PFSK-1 (cell line): ENCODE measurements at regions not wholly inside any gene's neighbourhood (a gene's known extent, or its start where the extent isn't known, plus 50 kb on each side); places are given as distances from the start of the nearest gene placed in this dataset.

ENCODE experiments used
- FOXP2 ChIP-seq: optimal IDR thresholded peaks from 2 replicates; pipeline ENCODE3; 2011; ENCODE audit warnings: borderline replicate concordance, control low read depth, inconsistent platforms; ENCODE audit not compliant: insufficient read depth; ENCODE audit errors: extremely low read length, extremely low read depth
- POLR2AphosphoS5 ChIP-seq: IDR thresholded peaks from 2 replicates; pipeline ENCODE4 v1.6.1; 2012; ENCODE audit warnings: low read depth, mild to moderate bottlenecking, control low read depth, low read length, moderate library complexity
- SIN3A ChIP-seq: IDR thresholded peaks from 2 replicates; pipeline ENCODE4 v1.6.1; 2012; ENCODE audit warnings: mild to moderate bottlenecking, low read length, moderate library complexity, borderline replicate concordance; ENCODE audit not compliant: insufficient read depth
- TAF1 ChIP-seq: IDR thresholded peaks from 2 replicates; pipeline ENCODE4 v1.6.1; 2012; ENCODE audit warnings: low read length, control low read depth, borderline replicate concordance; ENCODE audit not compliant: insufficient read depth
- TF ChIP-seq, protein P1 (sequence below), 2 experiments: IDR thresholded peaks; 2 replicates each; pipeline versions ENCODE4 v1.6.1 to v1.8.0; 2011 to 2012; ENCODE audit warnings: low read depth in 2 of 2, low read length in 2 of 2, control low read depth in 1 of 2, inconsistent platforms in 1 of 2, mild to moderate bottlenecking in 1 of 2, moderate library complexity in 1 of 2; ENCODE audit not compliant: insufficient read depth in 1 of 2

GRCh38 chr18:61619783-61620182, 273.0 kb downstream of the RNF152 start:
- TF ChIP-seq TAF1 (no peak), POLR2AphosphoS5 (no peak), FOXP2 (no peak)
- TF ChIP-seq, protein P1, sequence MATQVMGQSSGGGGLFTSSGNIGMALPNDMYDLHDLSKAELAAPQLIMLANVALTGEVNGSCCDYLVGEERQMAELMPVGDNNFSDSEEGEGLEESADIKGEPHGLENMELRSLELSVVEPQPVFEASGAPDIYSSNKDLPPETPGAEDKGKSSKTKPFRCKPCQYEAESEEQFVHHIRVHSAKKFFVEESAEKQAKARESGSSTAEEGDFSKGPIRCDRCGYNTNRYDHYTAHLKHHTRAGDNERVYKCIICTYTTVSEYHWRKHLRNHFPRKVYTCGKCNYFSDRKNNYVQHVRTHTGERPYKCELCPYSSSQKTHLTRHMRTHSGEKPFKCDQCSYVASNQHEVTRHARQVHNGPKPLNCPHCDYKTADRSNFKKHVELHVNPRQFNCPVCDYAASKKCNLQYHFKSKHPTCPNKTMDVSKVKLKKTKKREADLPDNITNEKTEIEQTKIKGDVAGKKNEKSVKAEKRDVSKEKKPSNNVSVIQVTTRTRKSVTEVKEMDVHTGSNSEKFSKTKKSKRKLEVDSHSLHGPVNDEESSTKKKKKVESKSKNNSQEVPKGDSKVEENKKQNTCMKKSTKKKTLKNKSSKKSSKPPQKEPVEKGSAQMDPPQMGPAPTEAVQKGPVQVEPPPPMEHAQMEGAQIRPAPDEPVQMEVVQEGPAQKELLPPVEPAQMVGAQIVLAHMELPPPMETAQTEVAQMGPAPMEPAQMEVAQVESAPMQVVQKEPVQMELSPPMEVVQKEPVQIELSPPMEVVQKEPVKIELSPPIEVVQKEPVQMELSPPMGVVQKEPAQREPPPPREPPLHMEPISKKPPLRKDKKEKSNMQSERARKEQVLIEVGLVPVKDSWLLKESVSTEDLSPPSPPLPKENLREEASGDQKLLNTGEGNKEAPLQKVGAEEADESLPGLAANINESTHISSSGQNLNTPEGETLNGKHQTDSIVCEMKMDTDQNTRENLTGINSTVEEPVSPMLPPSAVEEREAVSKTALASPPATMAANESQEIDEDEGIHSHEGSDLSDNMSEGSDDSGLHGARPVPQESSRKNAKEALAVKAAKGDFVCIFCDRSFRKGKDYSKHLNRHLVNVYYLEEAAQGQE (IDR thresholded peaks at IDR 0.05; ENCODE audit: insufficient read depth in 1 of 2, low read depth in 2 of 2, low read length in 2 of 2) = no peak

DNA sequence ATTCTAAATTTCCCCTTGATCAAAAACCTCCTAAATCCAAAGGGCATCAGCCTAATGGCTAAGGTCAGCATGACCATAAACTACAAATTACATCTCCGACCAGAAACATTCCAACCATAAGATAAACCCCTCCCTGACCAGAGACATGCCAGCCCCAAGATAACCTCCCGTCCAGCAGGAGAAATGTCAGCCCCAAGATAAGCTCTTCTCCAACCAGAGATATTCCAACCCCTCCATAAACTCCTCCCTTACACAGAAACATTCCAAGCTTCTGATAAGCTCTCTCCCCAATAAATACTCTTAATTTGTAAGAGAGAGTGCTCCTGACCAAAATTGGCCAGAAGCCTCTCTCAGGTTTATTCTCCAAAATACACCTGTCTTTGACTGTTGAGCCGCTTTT, 274.0 kb downstream of the RNF152 start:
- TF ChIP-seq TAF1 = no peak
- no peak for TF ChIP-seq FOXP2
- no peak for TF ChIP-seq POLR2AphosphoS5
- TF ChIP-seq SIN3A = no peak
- TF ChIP-seq, protein P1 (IDR thresholded peaks at IDR 0.05; ENCODE audit: insufficient read depth in 1 of 2, low read depth in 2 of 2, low read length in 2 of 2) = no peak

GRCh38 chr18:61616111-61616610, 276.6 kb downstream of the RNF152 start:
- TF ChIP-seq TAF1 (no peak), FOXP2 (no peak), SIN3A (no peak), POLR2AphosphoS5 (no peak)
- TF ChIP-seq, protein P1 (IDR thresholded peaks at IDR 0.05; ENCODE audit: insufficient read depth in 1 of 2, low read depth in 2 of 2, low read length in 2 of 2) = no peak

- no peak for TF ChIP-seq TAF1
- no peak for TF ChIP-seq POLR2AphosphoS5
- TF ChIP-seq FOXP2 = no peak
- no peak for TF ChIP-seq SIN3A
- TF ChIP-seq, protein P1 (IDR thresholded peaks at IDR 0.05; ENCODE audit: insufficient read depth in 1 of 2, low read depth in 2 of 2, low read length in 2 of 2) = no peak
Observed at GRCh38 chr18:61612517-61612916, 279.3 kb downstream of the CDH20 start.

- no peak for TF ChIP-seq TAF1
- TF ChIP-seq, protein P1 (IDR thresholded peaks at IDR 0.05; ENCODE audit: insufficient read depth in 1 of 2, low read depth in 2 of 2, low read length in 2 of 2) = no peak
- no peak for TF ChIP-seq FOXP2
- no peak for TF ChIP-seq POLR2AphosphoS5
- TF ChIP-seq SIN3A = no peak
Observed at GRCh38 chr18:61609131-61609530, 275.9 kb downstream of the CDH20 start.
